CD14-positive monocyte (primary cell): ENCODE measurements at regions not wholly inside any gene's neighbourhood (a gene's known extent, or its start where the extent isn't known, plus 50 kb on each side); places are given as distances from the start of the nearest gene placed in this dataset.
A peak's percentile ranks its signal among the peaks of the same experiment; 100 is the strongest.

Experiments used
- DNase-seq, 3 donors: peaks; one replicate each; pipeline ENCODE4 v3.0.0-alpha.2; 2011 to 2022
- H2AFZ ChIP-seq: 2 replicates; pipeline ENCODE4 v1.6.0; 2012; ENCODE audit warnings: mild to moderate bottlenecking, low read depth, low read length, inconsistent platforms; ENCODE audit not compliant: insufficient read depth, poor library complexity, severe bottlenecking
- H3K27ac ChIP-seq, 2 donors: 1 replicate in 1 of 2; 2 replicates in 1 of 2; pipeline ENCODE4 v1.5.1; 2012 to 2013; ENCODE audit warnings: low read length in 2 of 2, control low read depth in 1 of 2, inconsistent platforms in 1 of 2, low read depth in 1 of 2, mild to moderate bottlenecking in 1 of 2
- H3K27me3 ChIP-seq, 2 donors: one replicate each; pipeline versions ENCODE4 v1.6.0 to v1.6.1; 2011 to 2013; ENCODE audit warnings: low read length in 2 of 2; ENCODE audit not compliant: control insufficient read depth in 2 of 2, insufficient read depth in 2 of 2
- H3K36me3 ChIP-seq, 2 donors: replicated peaks in 1 of 2; 1 replicate in 1 of 2; 2 replicates in 1 of 2; pipeline versions ENCODE4 v1.5.1 to v1.6.1; 2012 to 2013; ENCODE audit warnings: low read length in 2 of 2, control low read depth in 1 of 2, inconsistent platforms in 1 of 2, mild to moderate bottlenecking in 1 of 2; ENCODE audit not compliant: insufficient read depth in 2 of 2, control insufficient read depth in 1 of 2
- H3K4me1 ChIP-seq, 2 donors: 1 replicate in 1 of 2; 2 replicates in 1 of 2; pipeline versions ENCODE4 v1.5.1 to v1.6.1; 2012 to 2013; ENCODE audit warnings: low read length in 2 of 2, control low read depth in 1 of 2, inconsistent platforms in 1 of 2, mild to moderate bottlenecking in 1 of 2, moderate library complexity in 1 of 2; ENCODE audit not compliant: insufficient read depth in 2 of 2, control insufficient read depth in 1 of 2
- H3K4me2 ChIP-seq: replicated peaks from 2 replicates; pipeline ENCODE3; 2012; ENCODE audit warnings: low read length, moderate library complexity, mild to moderate bottlenecking; ENCODE audit not compliant: poor library complexity, severe bottlenecking; ENCODE audit errors: extremely low read depth
- H3K4me3 ChIP-seq, 3 experiments: fragments of 200-600 bp in 1 of 3; sonication (generic) in 1 of 3; replicated peaks in 1 of 3; 1 replicate in 2 of 3; 2 replicates in 1 of 3; pipeline ENCODE4 v1.5.1; 2011 to 2013; ENCODE audit warnings: low read length in 3 of 3, mild to moderate bottlenecking in 3 of 3, control low read depth in 2 of 3, low read depth in 2 of 3, inconsistent platforms in 1 of 3, moderate library complexity in 1 of 3
- H3K79me2 ChIP-seq: 2 replicates; pipeline ENCODE4 v1.6.0; 2012; ENCODE audit warnings: mild to moderate bottlenecking, control low read depth, inconsistent platforms, low read length, moderate library complexity; ENCODE audit not compliant: insufficient read depth
- H3K9ac ChIP-seq: 2 replicates; pipeline ENCODE4 v1.6.0; 2017; ENCODE audit warnings: low read length, mild to moderate bottlenecking; ENCODE audit not compliant: insufficient read depth, poor library complexity, severe bottlenecking
- H3K9me3 ChIP-seq, 2 donors: replicated peaks in 1 of 2; 1 replicate in 1 of 2; 2 replicates in 1 of 2; pipeline versions ENCODE4 v1.5.1 to v1.6.1; 2012 to 2013; ENCODE audit warnings: low read length in 2 of 2, control low read depth in 1 of 2; ENCODE audit not compliant: control insufficient read depth in 1 of 2, insufficient read depth in 1 of 2
- H4K20me1 ChIP-seq: 2 replicates; pipeline ENCODE4 v1.6.0; 2012; ENCODE audit warnings: mild to moderate bottlenecking, low read length, control low read depth, moderate library complexity; ENCODE audit not compliant: insufficient read depth
- H3K27ac Mint-ChIP-seq, 7 donors: one replicate each; pipeline ENCODE4 v1.8.0; 2020; ENCODE audit warnings: mild to moderate bottlenecking in 7 of 7, mixed read lengths in 7 of 7, moderate library complexity in 6 of 7, inconsistent platforms in 2 of 7
- H3K27me3 Mint-ChIP-seq, 3 donors: one replicate each; pipeline ENCODE4 v1.8.0; 2021 to 2022; ENCODE audit warnings: low read depth in 3 of 3, mild to moderate bottlenecking in 3 of 3, mixed read lengths in 3 of 3, moderate library complexity in 3 of 3, inconsistent platforms in 1 of 3
- H3K36me3 Mint-ChIP-seq, 2 donors: one replicate each; pipeline ENCODE4 v1.8.0; 2020; ENCODE audit warnings: mixed read lengths in 2 of 2, inconsistent platforms in 1 of 2, mild to moderate bottlenecking in 1 of 2
- H3K4me1 Mint-ChIP-seq: one replicate; pipeline ENCODE4 v1.8.0; 2020; ENCODE audit warnings: mild to moderate bottlenecking, mixed read lengths
- H3K4me3 Mint-ChIP-seq, 2 donors: one replicate each; pipeline ENCODE4 v1.8.0; 2020; ENCODE audit warnings: mild to moderate bottlenecking in 2 of 2, mixed read lengths in 2 of 2, moderate library complexity in 1 of 2
- H3K9me3 Mint-ChIP-seq, 7 donors: one replicate each; pipeline ENCODE4 v1.8.0; 2020 to 2022; ENCODE audit warnings: mixed read lengths in 7 of 7, mild to moderate bottlenecking in 6 of 7, moderate library complexity in 6 of 7, inconsistent platforms in 2 of 7
- WGBS: methylation state at CpG from one replicate; pipeline ENCODE4 v1.1.5; 2013; ENCODE audit warnings: missing lambda C conversion rate; ENCODE audit not compliant: insufficient coverage; 5-methylcytosine and 5-hydroxymethylcytosine counted together
- intact Hi-C, 2 donors: fragments of 100-400 bp; cut with micrococcal nuclease; formaldehyde crosslinking; loops; one replicate each; pipeline versions ENCODE4 v1.15.0 to v1.15.1; 2023
- TF ChIP-seq, protein P1 (sequence below): fragments of 200-600 bp; IDR thresholded peaks from one replicate; pipeline ENCODE4 v1.8.0; 2022; ENCODE audit warnings: antibody characterized with exemption, mild to moderate bottlenecking

DNA sequence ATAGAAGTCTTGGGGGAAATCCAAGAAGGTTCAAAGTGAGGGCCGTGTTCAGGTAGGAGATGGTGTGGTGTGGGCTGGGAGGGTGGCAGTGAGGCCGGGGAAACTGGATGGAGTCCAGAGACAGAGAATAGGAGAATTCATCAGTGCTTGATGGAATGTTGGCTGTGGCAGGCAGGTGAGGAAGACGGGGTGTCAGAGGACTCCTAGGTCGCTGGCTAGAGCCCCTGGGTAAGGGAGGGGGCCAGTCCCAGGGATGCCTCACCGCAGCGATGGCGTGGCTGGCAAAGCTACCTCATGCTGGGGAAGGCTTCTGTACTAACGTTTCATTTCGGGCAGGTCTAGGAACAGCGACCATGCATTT is 373.0 kb downstream of the RPS24 start:
- Histone ChIP-seq H3K4me3 (no peak overlapping the region), H3K4me2 (peak overlapping the region; percentile 7), H4K20me1 (no peaks in the 10 kb centered on the region), H2AFZ (peak overlapping the region; percentile 24), H3K27ac (no peak overlapping the region), H3K9ac (no peak overlapping the region), H3K9me3 (no peaks in the 10 kb centered on the region), H3K4me1 (peaks cover 0 to 4% of the 10 kb centered on the region in 2 donors), H3K79me2 (no peaks in the 10 kb centered on the region), H3K36me3 (no peaks in the 10 kb centered on the region), H3K27me3 (peaks cover 0 to 18% of the 10 kb centered on the region in 2 donors)
- 15% methylated on average over 9 of the region's 10 CpGs for WGBS
- Mint-ChIP-seq H3K27me3 (peaks cover 23 to 35% (median 25%) of the 10 kb centered on the region in 3 donors), H3K36me3 (no peaks in the 10 kb centered on the region), H3K4me3 (peak overlapping the region; percentile 20 to 77), H3K9me3 (peaks cover 0 to 7% (median 0%) of the 10 kb centered on the region in 7 donors), H3K4me1 (peaks cover 9% of the 10 kb centered on the region), H3K27ac (no peak overlapping the region)
- intact Hi-C loops, result no loop called here
- no peak for DNase-seq
- TF ChIP-seq, protein P1, sequence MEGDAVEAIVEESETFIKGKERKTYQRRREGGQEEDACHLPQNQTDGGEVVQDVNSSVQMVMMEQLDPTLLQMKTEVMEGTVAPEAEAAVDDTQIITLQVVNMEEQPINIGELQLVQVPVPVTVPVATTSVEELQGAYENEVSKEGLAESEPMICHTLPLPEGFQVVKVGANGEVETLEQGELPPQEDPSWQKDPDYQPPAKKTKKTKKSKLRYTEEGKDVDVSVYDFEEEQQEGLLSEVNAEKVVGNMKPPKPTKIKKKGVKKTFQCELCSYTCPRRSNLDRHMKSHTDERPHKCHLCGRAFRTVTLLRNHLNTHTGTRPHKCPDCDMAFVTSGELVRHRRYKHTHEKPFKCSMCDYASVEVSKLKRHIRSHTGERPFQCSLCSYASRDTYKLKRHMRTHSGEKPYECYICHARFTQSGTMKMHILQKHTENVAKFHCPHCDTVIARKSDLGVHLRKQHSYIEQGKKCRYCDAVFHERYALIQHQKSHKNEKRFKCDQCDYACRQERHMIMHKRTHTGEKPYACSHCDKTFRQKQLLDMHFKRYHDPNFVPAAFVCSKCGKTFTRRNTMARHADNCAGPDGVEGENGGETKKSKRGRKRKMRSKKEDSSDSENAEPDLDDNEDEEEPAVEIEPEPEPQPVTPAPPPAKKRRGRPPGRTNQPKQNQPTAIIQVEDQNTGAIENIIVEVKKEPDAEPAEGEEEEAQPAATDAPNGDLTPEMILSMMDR, result no peak

DNA sequence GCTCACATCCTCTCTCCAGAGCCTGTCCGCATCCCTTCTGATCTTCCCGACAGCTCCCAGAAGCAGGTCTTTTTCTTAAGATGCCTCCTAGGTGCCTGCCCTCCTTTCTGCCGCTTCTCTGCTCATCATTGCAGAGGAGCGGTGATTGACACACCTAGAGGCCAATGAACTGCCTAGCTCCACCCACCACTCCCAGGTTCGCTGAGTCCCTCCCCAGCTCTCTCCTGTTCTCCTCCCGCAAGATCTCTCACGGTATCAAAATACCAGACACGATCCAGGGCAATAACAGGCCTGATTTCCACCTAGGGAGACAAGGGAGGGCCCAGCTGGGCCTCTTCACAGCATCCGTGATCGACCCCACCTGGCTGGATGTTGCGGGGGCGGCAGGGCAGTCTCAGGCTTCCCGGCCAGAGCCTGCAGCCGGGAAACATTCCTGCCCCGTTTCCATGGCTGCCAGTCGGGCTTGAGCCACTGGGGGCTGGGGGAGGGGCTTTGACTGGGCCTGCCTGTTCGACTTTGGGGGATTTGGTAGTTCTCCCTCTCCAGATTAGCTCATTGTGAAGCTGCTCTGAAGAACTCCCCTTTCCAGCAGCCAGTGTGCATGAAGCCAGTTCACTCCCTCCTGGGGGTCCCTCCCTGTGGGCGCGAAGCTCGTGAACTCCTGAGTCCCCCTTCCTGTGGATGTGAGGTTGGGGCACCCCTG is 373.5 kb downstream of the RPS24 start:
- Mint-ChIP-seq H3K27me3 (peaks cover 23 to 35% (median 27%) of the 10 kb centered on the region in 3 donors), H3K27ac (no peak overlapping the region), H3K4me1 (peaks cover 9% of the 10 kb centered on the region), H3K36me3 (no peaks in the 10 kb centered on the region), H3K4me3 (peak overlapping the region; percentile 20 to 77), H3K9me3 (peaks cover 0 to 7% (median 0%) of the 10 kb centered on the region in 7 donors)
- 7% methylated on average over 17 of the region's 20 CpGs for WGBS
- Histone ChIP-seq H3K4me3 (no peak overlapping the region), H3K4me1 (peaks cover 0 to 4% of the 10 kb centered on the region in 2 donors), H4K20me1 (no peaks in the 10 kb centered on the region), H2AFZ (peak overlapping the region; percentile 24), H3K27me3 (peaks cover 0 to 18% of the 10 kb centered on the region in 2 donors), H3K9me3 (no peaks in the 10 kb centered on the region), H3K9ac (no peak overlapping the region), H3K36me3 (no peaks in the 10 kb centered on the region), H3K27ac (no peak overlapping the region), H3K4me2 (peak overlapping the region; percentile 7), H3K79me2 (no peaks in the 10 kb centered on the region)
- peak; percentile 30 to 57 (median 40) for DNase-seq
- TF ChIP-seq, protein P1, result no peak
- intact Hi-C loops, result no loop called here
